HG03196 (cell line): ENCODE measurements at regions not wholly inside any gene's neighbourhood (a gene's known extent, or its start where the extent isn't known, plus 50 kb on each side); places are given as distances from the start of the nearest gene placed in this dataset.

Experiments used
- ATAC-seq: cut with Tn5 transposase; IDR thresholded peaks from one replicate; pipeline ENCODE4 v1.9.1; 2021; ENCODE audit not compliant: unreplicated experiment

DNA sequence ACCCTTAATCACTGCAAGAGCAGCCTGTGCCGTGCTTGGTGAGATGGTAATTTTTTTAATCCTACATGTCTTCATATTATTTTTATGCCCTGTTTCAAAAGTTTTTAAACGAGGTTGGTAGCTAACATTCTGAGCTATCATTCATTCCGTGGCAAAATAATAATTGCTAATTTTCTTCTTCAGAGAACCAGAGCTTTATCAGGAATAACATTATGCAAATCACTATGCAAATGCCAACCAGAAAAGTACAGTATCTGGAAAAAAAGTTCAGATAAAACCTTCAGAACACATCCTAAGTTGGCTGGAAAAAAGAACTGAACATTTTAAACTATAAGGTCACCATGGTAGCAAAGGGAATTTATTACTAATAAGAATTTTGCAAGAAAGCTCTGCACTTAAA, 165.1 kb upstream of the NABP1 start:
- ATAC-seq, result no peak

DNA sequence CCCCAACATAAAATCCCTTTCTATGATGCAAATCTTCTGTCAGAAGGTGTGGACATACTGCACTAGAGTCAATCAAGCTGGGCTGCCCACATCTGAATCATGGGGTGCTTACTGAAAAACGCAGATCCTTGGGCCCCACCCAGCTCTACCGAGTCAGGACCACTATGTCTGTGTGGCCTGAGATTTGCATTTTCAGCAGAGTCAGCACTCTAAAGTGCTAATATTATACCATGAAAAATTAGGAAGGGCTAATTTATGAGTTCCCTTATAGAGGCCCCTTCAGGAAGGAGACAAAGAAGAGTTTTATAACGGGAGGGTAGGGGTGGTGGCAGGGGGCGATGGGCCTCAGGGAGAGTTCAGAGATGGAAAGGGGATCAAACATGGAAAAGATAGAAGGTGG, 163.3 kb upstream of the NABP1 start:
- no peak for ATAC-seq

DNA sequence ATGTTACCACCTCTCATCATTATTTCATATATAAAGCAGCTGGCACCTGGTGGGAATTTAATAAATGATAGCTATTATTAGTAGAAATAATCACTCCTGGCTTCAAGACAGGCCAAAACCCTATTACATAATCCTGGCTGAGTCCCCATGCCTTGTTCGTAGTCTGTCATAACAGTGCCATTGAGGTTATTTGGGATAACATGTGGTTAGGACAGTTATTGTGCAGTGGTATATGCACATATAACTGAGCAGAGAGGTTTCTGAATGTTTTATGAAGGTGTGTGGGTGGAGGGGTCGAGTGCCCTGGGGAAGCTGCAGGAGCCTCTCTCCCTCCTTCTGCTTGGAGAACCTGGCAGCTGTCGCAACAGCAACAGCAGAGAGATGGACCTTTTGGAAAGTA, 162.4 kb upstream of the NABP1 start:
- no peak for ATAC-seq

DNA sequence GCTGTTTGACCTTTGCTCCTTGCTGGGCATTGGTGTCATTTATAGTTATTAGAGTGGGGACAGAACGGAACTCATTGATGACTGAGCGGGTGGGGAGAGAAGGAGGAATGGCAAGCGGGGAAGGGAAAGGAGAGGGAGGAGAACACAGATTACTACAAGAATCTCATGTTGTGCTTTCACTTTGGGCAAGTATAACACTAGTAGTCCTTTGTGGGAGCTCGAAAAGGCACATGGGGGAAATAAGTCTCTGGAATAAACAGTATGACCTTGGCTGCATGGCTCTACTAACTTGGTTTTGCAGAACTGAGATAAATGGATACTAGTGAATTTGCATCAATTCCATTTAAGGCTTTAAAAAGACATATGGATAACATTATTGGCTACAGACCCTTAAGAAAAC, 161.7 kb upstream of the NABP1 start:
- ATAC-seq, result no peak

DNA sequence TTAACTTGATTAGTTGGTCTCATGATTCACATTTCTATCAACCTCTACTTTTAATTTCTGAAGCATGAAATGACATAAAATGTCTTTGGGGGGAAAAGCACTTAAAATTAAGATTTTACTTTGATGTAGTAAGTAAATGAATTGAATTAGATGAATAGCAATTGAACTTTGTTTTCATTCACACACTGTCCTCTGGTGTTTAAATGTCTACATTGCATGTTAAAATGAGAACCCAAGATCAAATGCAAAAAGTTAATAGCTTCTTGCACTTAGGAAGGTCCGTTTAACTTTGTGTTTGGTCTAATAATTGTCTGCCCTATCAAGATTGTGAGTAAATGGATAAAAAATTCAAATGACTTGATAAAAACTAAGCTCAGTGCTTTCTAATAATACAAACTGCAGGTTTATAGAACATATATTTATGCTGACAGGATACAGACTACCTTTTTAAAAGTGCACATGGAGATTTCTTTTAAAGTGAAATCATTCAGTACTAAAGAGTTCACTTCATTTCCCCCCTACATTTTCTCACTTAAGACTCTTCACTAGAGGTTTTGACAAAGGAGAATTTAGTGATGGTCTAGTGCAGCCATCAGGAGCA, 156.2 kb upstream of the NABP1 start:
- no peak for ATAC-seq

DNA sequence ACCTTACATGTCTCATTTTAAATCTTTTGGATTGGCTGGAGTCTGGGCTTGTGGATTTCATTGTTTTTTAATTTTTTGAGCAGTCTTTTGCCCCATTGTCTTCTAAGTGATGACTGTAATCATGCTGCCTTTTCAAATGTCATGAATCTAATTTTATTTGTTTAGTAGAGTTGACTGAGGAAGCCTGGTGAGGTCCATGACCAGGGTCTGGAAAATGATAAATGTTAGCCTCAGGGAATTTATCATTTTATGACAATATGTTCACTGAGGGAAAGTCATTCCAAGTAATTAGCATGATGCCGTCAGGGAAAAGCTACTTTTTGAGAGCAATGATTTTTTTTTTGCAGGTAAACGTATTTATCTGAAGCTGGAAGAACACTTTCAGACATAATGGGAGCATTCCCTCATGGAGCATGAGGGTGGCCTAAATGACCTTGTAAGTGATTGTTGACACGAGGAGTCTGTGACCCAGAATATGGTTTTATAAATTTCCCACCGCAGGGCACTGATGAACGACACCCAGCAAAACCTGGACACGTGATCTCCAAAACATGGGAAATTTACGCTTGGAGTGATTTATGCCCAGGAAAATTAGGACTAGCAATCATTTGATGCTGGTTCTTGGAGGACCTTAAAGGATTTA, 155.3 kb upstream of the NABP1 start:
- no peak for ATAC-seq

DNA sequence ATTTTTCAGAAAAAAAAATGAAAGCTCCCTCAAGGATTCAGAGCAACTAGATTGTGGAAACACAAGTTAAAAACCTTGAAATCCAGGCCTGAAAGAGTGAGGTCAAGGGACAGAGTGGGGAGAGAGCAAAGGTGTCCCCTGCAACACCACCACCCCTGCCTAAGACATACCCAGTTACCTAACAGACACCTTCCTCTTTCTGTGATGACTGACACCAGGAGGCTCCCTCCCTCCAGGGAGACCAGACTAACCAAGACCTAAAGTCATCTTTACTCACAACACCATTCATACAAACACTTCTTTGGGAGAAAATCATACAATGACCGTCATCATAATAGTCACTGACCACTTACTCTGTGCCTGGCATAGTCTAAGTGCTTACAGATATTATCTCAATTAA, 151.8 kb upstream of the NABP1 start:
- ATAC-seq, result no peak

DNA sequence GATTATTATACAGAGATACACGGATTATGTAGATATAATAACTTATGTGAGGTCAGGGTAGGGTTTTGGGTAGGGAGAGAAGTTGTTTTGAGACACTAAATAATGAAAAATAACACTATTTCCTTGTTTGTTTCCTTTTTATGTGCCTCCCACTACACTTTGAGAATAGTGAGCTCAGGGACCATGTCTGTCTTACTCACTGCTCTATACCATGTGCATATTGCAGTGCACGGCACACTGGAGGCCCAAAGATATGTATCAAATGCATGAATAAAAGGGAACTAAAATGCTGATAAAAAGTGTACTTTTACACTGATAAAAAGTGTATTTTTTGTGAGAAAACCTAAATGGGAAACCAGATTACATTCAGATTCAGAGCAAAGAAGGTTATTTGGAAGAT, 151.4 kb upstream of the NABP1 start:
- no peak for ATAC-seq

DNA sequence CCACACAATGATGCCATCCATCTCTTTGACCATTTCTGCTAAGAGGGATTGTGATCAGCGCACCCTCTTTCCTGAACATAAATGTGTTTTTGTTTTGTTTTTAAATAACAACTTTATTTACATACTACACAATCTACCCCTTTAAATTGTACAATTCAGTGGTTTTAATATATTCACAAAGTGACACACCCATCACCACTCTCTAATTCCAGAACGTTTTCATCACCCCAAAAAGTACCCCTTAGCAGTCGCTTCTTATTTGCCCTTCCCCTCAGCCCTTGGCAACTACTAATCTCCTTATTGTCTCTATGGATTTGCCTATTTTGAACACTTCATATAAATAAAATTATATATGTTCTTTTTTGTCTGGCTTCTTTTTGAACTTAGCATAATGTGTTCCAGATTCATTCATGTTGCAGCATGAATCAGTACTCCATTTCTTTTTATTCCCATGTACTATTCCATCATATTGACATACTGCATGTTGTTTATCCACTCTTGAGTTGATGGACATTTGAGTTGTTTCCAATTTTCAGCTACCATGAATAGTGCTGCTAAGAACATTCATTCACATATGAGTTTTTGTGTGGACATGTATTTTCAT, 150.9 kb upstream of the NABP1 start:
- no peak for ATAC-seq

DNA sequence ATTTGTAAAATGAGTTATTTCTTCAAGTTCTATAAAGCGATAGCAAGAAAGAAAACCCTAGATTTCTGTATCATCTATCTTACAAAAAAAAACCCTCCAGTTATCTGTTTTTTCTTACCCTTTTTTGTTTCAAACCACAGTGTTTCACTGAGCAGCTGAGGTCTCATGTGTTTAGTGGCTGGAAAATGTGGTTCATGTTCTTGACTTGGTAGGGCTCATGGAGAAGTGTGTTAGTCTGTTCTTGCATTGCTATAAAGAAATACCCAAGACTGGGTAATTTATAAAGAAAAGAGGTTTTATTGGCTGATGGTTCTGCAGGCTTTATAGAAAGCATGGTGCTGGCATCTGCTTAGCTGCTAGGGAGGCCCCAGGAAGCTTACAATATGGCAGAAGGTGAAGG, 147.3 kb upstream of the NABP1 start:
- ATAC-seq, result no peak

DNA sequence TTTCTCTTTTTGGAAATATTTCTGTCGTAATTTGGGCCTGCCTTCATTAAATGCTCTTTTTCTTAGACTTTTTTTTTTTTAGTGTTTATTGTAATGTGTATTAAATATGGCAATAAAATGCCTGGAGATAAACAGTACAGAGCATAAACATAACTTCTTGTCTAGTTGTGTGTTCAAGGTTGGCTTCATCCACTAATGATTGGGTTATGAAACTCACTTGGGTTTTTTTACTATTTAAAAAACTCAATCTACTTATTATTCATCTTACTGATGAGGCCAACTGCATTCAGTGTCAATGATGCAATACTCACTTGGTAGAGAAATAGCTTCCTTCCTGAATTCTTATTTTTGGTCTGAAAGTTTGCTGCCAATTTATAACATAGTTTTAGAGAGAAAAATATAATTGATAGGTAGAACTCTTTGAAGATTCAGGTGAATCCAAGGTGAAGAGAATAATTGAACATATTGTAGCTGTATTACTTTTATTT, 144.2 kb upstream of the NABP1 start:
- no peak for ATAC-seq

DNA sequence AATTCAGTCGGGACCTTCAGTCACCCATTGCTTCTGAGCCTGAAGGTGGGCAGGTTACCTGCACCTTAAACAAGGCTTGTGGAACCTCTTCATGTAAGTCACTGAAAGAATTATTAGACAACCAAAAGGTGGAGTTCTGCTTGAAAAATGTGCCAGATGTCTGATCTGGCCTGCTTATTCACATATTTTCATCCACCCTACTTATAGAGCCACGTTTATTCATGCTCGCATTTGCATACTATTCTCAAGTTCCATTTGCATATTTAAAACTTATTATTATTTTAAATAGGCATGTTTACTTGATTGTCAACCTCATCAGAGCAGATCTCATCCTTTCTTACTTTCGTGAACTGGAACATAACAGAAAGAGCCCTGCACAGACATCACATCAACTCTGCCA, 140.0 kb upstream of the NABP1 start:
- ATAC-seq, result no peak

DNA sequence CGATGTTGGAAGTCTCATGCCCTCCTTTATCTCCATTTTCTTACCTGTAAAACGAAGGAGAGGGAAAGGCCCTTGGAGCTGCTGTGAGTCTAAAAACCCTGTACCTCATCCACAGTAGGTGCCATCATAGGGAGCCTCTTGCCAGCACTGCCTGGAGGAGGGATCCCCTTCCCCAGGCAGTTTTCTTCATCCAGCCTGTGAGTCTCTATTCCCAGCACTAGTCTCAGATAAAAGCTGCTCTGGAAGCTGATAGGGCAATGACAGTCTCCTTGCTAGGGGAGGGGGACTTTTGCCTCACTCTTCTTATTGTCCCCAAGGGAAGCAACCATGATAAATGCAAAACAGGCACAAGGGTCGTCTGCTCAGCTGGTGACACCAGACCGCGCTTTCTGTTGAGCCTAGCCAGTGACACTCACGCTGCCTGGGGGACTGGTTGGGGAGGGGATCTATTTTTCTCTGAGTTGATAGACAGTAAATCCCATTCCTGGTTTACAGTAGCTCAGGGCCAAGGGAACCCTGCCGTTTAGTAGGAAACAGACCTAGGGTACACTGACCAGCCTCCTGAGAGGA, 139.5 kb upstream of the NABP1 start:
- ATAC-seq, result no peak

DNA sequence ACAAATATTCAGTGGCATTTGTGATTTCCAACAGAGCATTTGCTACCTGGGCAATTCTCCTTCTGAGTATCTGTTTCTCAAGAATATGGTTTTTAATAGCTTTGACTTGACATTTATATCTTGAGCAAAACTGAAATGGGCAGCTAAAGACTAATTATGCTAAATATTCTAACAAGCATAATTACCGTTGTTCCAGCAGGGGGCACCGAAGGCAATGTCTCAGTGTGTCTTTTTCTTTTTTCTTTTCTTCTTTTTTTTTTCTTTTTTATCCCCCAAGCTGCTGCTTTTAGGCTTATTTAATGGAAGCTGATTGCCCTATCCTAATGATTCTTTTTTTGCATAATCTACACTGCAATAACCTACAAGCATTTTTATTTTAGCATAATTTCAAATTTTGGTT, 138.9 kb upstream of the NABP1 start:
- no peak for ATAC-seq

DNA sequence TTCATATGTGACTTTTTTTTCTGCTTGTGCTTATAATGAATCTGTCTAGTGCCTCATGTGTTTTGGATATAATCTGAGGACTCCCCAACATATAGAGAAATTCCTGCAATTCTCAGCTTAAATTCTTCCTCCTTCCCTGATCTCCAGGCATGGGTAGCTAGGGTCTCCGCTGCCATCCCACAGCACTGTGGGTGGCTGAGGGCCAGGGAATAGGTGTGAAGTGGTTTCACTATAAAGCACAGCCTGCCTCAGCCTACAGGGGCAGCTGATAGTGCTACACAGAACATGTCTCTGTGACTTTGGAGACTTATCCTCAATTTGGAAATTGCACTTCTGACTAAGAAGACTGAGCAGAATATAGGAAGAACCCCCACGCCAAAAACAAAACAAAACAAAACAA, 137.3 kb upstream of the NABP1 start:
- ATAC-seq, result no peak

DNA sequence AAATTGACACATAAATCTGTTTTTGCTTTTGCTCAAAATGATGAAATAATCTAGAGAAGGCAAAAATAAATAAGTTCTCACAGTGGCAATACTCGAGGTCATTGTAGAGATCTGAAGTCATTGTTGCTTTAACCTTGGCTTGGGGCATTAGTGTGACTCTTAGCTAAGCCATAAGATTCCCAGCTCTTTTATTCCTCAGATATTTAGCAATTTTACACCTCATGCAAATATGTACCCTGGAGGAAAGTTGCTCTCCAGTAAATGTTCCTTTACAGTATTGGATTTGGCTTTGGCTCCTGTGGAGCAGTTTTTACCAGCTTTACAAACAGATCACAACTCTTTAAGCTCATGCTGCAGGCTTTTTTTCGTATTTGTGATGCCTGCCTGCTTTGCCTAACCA, 134.2 kb upstream of the NABP1 start:
- ATAC-seq, result no peak

DNA sequence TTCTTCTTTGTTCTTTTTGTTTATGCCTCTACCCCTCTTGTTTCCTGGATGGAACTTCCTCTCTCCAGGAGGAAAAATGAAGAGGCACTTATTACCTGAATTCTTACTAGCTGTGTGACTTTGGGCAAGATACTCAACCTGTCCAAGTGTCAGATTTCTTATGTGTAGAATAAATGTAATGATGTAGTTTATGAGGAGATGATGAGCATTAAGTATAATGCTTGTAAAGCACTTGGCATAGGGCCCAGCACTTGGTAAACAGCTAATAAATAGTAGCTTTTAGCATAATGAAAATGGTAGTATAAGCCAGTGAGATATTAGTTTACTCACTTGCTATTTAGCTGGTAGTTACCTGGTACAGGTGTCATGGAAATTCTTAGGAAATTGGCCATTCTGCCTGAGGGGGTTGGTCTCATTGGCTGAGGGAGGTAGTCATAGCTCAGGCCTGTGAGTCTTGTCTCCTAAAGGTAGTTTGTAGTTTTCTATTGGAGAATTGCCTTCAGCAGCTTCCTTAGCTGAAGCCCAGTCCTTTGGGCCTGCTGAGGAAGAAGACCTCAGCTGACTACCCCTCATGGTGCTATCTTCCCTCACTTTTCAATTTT, 133.4 kb upstream of the NABP1 start:
- ATAC-seq, result no peak

DNA sequence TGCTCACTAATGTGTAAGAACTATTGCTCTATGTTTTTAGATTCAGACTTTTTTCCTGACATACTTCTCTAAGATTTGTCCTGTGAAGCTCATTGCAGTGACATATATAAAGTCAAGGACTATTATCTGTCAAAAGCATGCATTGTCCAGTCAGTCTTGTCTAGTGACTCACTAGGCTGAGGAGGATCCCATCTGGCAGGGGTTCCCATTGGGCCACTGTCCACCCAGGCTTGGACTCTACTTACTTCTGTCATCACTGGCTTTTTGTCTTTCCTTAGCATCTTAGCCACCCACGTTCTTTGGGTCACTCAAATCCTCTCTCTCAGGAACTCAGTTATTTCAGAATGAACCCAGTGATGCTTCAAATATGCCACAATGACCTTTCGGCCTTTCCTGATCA, 132.6 kb upstream of the NABP1 start:
- no peak for ATAC-seq

DNA sequence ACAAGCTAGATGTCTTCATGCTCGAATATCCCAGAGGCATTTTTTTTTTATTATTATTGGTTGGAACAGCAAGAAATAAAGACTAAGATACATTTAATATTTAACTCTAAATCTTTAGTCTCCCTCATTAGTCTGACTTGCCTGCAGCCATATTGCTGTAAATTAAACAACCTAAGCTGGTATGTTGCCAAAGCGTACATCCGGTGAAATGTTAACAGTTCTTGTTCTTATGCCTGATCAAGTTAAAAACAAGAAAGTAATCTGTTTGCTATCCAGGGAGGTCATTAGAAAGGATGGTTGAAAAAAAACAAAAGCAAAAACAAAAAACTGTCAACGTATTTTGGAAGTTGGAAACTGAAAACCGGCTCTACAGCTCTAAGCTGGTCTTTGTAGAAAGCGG, 125.9 kb upstream of the NABP1 start:
- ATAC-seq, result no peak

DNA sequence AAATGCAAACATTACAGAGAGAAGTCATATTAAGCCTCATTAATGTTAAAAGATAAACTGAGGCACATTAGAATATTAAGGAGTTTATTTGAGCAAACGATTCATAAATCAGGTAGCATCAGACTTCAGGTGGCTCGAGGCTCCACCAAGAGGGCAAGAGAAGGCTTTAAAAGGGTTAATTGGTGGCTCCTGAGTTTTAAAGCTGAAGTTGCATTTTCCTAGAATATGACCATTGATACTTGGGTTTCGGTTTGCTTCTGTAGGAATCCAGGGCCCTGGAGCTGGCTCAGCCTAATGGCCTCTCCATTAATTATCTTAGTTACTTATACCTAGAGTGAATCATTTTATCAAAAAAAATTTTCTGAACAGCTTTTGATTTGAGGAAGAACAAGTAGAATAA, 123.7 kb upstream of the NABP1 start:
- no peak for ATAC-seq

DNA sequence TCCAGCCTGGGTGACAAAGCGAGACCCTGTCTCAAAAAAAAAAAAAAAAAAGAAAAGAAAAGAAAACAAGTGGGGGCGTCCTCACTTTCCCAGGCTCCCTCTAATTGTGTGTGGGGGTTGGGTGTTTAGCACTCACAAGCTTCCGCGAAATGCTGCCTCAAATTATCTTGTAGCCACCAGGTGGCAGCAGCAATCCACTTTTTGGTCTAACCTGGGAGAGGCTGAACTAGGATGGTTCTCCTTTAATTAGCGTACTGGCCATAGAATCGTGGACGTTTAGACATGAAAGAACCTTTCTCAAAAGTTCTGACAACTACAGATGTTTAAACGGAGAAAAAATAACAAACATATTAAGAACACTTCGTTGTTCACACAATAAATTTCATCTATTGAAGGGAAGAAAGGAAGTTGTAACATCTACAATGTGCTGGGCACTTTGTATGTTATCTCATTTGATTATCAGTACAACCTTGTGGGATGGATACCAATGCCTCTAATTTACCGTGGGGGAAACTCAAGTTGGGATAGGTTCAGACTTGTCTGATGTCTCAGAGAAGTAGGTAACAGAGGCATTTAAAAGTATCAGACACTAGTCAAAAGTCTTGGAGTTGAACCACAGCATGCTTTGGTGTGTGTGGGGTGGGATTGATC, 122.7 kb upstream of the NABP1 start:
- ATAC-seq, result peak; percentile 79

DNA sequence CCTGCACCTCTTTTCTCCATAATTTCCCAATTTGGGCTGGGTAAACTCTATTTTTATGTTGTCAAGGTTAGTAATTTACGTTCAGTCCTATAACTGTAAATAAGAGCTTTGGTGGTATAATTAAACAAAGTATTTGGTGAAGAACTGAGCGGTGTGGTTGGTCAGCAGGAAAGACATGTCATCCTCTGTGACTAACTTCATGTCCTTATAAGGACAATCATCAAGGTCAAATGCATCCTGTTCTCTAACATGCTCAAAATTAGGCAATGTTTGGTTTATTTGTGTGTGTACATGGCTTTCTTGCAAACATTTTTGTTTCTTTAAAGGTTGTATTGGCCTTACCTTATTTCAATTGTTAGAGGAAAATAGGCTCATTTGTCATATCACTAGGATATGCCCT, 121.5 kb upstream of the NABP1 start:
- ATAC-seq, result no peak
